Adrenal gland (tissue), 5 donors: ENCODE measurements at regions not wholly inside any gene's neighbourhood (a gene's known extent, or its start where the extent isn't known, plus 50 kb on each side); places are given as distances from the start of the nearest gene placed in this dataset.

Source experiments
- POLR2A ChIP-seq, 2 donors: fragments of 450-650 bp; IDR thresholded peaks; one replicate each; pipeline ENCODE4 v1.6.1; 2017; ENCODE audit warnings: antibody characterized with exemption in 2 of 2, mild to moderate bottlenecking in 2 of 2, moderate library complexity in 1 of 2
- TF ChIP-seq, protein P1 (sequence below), 6 experiments: fragments of 450-650 bp in 4 of 6; fragments of 200-600 bp in 2 of 6; sonication (generic) in 1 of 6; IDR thresholded peaks; 1 replicate in 5 of 6; 2 replicates in 1 of 6; pipeline versions ENCODE4 v1.5.1 to v1.8.0; 2016 to 2021; ENCODE audit warnings: antibody characterized with exemption in 6 of 6, mild to moderate bottlenecking in 2 of 6, moderate library complexity in 1 of 6
- donor health status: DM: no; HTN: no; CAD: no.

DNA sequence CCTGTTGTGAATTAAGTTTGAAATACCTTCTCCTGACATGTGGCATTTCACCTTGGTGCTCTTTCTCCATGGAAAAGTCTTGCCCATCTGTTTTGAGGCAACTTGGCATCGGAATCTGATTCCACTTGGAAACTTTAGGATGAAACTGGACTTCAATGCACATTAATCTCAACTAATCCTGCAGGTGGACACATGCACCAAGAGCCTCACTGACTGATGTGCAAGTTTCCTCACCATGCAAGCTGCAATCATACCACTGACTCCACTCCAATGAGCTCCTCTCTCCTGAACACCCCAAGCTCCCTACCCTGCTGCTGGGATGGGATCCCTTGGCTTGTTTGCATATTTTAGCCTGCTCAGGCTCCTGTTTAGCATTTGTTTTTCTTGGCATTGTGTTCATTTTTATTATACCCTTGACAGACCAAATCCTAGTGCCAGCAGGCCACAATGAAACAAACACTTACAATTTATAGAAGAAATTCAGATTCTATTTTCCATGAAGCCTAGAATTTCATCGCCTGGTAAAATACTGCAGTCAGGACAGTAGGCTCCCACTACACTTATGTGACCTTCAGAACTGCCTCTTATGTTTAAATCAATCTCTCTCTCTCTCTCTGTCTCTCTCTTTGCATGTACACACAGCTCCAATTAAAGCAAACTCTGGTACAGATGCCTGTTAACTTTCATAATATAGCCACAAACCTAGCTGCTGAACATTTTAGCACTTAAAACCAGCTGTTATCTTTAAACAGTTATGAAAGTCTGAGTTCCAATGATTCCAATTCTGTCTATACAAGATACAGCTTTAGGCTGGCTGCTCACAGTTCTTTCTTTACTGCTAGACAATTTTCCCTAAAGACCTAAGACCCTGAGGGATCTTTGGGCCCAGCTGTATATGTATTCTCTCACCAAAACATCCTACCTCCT, 141.5 kb downstream of the OSR1 start:
- no peak for TF ChIP-seq POLR2A (IDR thresholded peaks at IDR 0.05)
- TF ChIP-seq, protein P1, sequence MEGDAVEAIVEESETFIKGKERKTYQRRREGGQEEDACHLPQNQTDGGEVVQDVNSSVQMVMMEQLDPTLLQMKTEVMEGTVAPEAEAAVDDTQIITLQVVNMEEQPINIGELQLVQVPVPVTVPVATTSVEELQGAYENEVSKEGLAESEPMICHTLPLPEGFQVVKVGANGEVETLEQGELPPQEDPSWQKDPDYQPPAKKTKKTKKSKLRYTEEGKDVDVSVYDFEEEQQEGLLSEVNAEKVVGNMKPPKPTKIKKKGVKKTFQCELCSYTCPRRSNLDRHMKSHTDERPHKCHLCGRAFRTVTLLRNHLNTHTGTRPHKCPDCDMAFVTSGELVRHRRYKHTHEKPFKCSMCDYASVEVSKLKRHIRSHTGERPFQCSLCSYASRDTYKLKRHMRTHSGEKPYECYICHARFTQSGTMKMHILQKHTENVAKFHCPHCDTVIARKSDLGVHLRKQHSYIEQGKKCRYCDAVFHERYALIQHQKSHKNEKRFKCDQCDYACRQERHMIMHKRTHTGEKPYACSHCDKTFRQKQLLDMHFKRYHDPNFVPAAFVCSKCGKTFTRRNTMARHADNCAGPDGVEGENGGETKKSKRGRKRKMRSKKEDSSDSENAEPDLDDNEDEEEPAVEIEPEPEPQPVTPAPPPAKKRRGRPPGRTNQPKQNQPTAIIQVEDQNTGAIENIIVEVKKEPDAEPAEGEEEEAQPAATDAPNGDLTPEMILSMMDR (IDR thresholded peaks at IDR 0.05) = no peak
